ENCODE measurements at regions not wholly inside any gene's neighbourhood (a gene's known extent, or its start where the extent isn't known, plus 50 kb on each side); places are given as distances from the start of the nearest gene placed in this dataset.

DNA sequence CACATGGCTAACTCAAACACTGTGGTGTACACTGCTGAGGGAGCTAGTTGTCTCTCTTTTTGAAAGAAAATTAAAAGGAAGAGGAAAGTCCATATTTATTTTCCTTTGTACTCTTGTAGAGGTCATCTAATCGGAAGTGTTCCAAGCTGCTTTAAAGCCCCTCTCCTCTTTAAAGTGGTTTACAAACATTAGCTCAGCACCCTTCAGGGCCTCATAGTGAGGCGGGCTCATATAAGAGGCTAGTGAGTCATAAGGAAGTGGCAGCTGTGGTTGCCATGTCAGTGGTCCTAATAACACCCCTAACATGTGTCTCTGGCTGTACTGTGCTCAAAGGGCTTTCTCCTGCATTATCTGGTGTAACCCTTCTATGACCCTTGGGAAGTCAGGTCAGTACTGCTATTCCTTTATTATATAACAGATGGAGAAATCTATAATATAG lies 104.4 kb upstream of the SERBP1 start:
- no peak overlapping the region for H3K27ac ChIP-seq (ENCODE audit: control insufficient read depth, insufficient read depth)
- no peaks in the 10 kb centered on the region for H3K27me3 ChIP-seq (replicated peaks in 1 of 2; ENCODE audit: control insufficient read depth in 2 of 2, insufficient read depth in 2 of 2, low read length in 1 of 2)
- H3K79me2 ChIP-seq (ENCODE audit: control insufficient read depth, insufficient read depth, low read length): no peaks in the 10 kb centered on the region
- FAIRE-seq (no peak), ATAC-seq (peak; percentile 40), DNase-seq (ENCODE audit: low read depth, low spot score) (no peak)
- ChIA-PET SMC1A (ENCODE audit: uncharacterized antibody, unreplicated experiment) (interaction anchor here (0.7 to 8.6 kb wide), 15 partner anchors 15 to 315 kb away, joined by 3 to 138 read pairs (median 3); no protein-coding TSS in a partner anchor), RAD21 (ENCODE audit: unreplicated experiment) (interaction anchor here (0.7 to 10.1 kb wide), 18 partner anchors 10 to 586 kb away, joined by 3 to 119 read pairs (median 4); partner anchors contain the start of gene GADD45A), POLR2A (interaction anchor here (0.6 to 1.2 kb wide), 2 partner anchors 122 to 226 kb away, joined by 5 read pairs; no protein-coding TSS in a partner anchor), CTCF (interaction anchor here (0.8 to 10.3 kb wide), 31 partner anchors 9 to 908 kb away, joined by 3 to 213 read pairs (median 5); partner anchors contain the start of gene GADD45A)
- H3K9me3 ChIP-seq (replicated peaks; ENCODE audit: control insufficient read depth, insufficient read depth, low read length): no peaks in the 10 kb centered on the region; the same call in 2 of the 3 replicates
- no TSS peak for BruUV-seq (replicated peaks)
- no peaks in the 10 kb centered on the region for H3K4me1 ChIP-seq (ENCODE audit: control insufficient read depth, insufficient read depth, low read length)
- no peaks in the 10 kb centered on the region for H4K20me1 ChIP-seq (ENCODE audit: control insufficient read depth, insufficient read depth)
- 50% methylated on average over 2 of the region's 2 CpGs for WGBS (ENCODE audit: insufficient coverage, insufficient replicate concordance, low lambda C conversion rate, missing lambda C conversion rate)
- in situ Hi-C loops (cut with MboI) (no loop called here), intact Hi-C loops (cut with micrococcal nuclease; ENCODE audit: unreplicated experiment) (loop anchor here (5.0 to 10.0 kb wide), 2 partner anchors 153 to 320 kb away; partner anchors contain the start of gene GADD45A)
- no peak overlapping the region for H3K4me2 ChIP-seq (ENCODE audit: control insufficient read depth, insufficient read depth)
- TF ChIP-seq, protein P1, sequence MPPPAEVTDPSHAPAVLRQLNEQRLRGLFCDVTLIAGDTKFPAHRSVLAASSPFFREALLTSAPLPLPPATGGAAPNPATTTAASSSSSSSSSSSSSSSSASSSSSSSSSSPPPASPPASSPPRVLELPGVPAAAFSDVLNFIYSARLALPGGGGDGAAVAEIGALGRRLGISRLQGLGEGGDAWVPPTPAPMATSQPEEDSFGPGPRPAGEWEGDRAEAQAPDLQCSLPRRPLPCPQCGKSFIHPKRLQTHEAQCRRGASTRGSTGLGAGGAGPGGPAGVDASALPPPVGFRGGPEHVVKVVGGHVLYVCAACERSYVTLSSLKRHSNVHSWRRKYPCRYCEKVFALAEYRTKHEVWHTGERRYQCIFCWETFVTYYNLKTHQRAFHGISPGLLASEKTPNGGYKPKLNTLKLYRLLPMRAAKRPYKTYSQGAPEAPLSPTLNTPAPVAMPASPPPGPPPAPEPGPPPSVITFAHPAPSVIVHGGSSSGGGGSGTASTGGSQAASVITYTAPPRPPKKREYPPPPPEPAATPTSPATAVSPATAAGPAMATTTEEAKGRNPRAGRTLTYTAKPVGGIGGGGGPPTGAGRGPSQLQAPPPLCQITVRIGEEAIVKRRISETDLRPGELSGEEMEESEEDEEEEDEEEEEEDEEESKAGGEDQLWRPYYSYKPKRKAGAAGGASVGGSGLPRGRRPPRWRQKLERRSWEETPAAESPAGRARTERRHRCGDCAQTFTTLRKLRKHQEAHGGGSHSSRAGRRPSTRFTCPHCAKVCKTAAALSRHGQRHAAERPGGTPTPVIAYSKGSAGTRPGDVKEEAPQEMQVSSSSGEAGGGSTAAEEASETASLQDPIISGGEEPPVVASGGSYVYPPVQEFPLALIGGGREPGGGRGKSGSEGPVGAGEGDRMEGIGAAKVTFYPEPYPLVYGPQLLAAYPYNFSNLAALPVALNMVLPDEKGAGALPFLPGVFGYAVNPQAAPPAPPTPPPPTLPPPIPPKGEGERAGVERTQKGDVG (CRISPR knock-in tag; IDR thresholded peaks at IDR 0.05): no peak
- TF ChIP-seq, protein P2, sequence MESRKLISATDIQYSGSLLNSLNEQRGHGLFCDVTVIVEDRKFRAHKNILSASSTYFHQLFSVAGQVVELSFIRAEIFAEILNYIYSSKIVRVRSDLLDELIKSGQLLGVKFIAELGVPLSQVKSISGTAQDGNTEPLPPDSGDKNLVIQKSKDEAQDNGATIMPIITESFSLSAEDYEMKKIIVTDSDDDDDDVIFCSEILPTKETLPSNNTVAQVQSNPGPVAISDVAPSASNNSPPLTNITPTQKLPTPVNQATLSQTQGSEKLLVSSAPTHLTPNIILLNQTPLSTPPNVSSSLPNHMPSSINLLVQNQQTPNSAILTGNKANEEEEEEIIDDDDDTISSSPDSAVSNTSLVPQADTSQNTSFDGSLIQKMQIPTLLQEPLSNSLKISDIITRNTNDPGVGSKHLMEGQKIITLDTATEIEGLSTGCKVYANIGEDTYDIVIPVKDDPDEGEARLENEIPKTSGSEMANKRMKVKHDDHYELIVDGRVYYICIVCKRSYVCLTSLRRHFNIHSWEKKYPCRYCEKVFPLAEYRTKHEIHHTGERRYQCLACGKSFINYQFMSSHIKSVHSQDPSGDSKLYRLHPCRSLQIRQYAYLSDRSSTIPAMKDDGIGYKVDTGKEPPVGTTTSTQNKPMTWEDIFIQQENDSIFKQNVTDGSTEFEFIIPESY (IDR thresholded peaks at IDR 0.05): no peak
- H2AFZ ChIP-seq (ENCODE audit: control insufficient read depth, low read depth, low read length): no peak overlapping the region
- H3K36me3 ChIP-seq (ENCODE audit: control insufficient read depth in 2 of 2, insufficient read depth in 2 of 2, low read length in 1 of 2): no peaks in the 10 kb centered on the region
- H3K9ac ChIP-seq (ENCODE audit: control insufficient read depth, insufficient read depth, low read length): no peak overlapping the region
- no peak overlapping the region for H3K4me3 ChIP-seq

Data from GM12878 (cell line).